ENCODE measurements at regions not wholly inside any gene's neighbourhood (a gene's known extent, or its start where the extent isn't known, plus 50 kb on each side); places are given as distances from the start of the nearest gene placed in this dataset.
"Not testable (repeated sequence)": the region's sequence is repeated elsewhere in the genome, so short reads cannot be mapped to it uniquely, and the experiment has no call there.

DNA sequence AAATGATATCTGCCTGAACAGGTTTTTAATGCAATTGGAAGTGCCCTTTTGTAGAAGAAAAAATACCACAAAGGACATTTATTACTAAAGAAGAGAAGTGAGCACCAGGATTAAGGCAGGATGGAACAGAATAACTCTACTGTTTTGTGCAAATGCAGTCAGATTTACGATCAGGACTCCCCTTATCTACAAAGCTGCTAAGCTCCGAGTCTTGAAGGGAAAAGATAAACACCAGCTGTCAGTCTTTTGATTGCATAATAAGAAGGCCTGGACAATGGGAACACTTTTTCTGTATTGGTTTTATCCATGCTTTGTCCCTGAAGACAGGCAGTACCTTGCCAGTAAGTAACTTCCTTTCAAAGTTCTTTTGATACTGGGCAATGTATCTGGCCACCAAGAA, 797.9 kb upstream of the SLC35B3 start:
- no peak for DNase-seq

GRCh38 chr6:9225441-9225871, 790.1 kb upstream of the SLC35B3 start:
- DNase-seq = no peak

- no peak for DNase-seq
These were observed 789.2 kb upstream of the SLC35B3 start for GRCh38 chr6:9224539-9224938.

DNA sequence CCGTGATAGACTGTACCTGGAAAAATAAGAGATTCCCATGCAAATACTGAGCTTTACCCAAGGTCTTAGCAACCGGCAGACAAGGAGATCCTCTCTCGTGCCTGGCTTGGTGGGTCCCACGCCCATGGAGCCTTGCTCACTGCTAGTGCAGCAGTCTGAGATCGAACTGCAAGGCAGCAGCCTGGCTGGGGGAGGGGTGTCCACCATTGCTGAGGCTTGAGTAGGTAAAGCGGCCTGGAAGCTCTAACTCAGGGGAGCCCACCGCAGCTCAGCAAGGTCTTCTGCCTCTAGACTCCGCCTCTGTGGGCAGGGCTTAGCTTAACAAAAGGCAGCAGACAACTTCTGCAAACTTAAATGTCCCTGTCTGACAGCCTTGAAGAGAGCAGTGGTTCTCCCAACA, 778.4 kb upstream of the SLC35B3 start:
- not testable (repeated sequence) for DNase-seq

- no peak for DNase-seq
These were observed 773.6 kb upstream of the SLC35B3 start for GRCh38 chr6:9208966-9209365.

GRCh38 chr6:9205645-9206044, 770.3 kb upstream of the SLC35B3 start:
- no peak for DNase-seq

DNA sequence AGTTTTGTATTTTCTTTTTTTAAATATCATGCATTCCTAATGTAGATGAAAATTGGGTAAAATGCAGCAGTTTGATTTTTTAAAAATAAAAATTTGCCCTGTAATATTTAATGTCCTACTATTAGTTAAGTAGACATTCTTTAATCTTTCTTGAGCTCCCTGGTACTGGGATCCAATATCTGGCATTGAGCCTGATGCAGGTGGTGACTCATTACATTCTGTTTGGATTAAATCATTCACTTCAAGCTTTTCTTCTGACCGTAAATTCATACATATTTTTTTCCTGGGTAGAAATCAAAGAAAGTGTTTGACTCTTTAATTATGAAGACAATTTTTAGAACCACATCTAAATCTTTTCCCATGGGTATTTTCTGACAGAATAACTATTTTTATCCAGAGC, 768.8 kb upstream of the SLC35B3 start:
- no peak for DNase-seq

GRCh38 chr6:9200712-9201111, 765.4 kb upstream of the SLC35B3 start:
- no peak for DNase-seq

- DNase-seq = no peak
These were observed 762.4 kb upstream of the SLC35B3 start for GRCh38 chr6:9197726-9198125.

DNA sequence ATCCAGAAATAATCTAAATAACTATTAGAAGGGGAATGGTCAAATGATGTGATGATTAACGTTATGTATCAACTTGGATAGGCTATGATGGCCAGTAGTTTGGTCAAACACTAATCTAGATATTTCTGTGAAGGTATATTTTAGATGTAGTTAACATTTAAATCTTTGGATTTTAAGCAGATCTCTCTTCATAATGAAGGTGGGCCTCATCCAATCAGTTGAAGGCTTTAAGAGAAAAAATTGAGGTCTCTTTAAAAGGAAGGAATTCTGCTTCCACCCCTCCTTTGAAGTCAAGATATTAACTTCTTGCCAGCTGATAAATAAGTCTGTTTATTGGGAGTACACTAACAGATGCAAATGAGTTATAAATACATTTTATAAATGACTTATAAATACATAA, 760.0 kb upstream of the SLC35B3 start:
- no peak for DNase-seq

DNA sequence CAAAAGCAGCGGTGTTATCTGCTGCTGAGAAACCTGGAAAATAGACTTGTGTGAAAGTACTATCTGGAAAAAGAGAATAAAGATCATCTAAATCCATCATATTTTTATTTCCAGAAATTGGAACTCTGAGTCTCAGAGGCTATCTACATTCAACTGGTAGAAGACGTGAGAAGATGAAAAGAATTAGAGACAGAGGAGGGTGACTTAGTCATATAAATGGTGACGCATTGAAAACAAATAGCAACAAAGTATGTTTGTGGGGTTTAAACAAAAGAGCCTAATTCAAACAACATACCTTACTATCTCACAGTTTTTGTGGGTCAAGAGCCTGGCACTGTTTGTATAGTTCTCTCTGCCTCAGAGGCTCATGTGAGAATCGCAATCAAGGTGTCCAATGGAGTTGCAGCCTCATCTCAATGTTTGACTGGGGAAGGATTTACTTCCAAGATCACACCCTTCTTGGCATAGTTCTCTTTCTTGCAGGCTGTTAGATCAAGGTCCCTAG, 757.1 kb upstream of the SLC35B3 start:
- no peak for DNase-seq

DNA sequence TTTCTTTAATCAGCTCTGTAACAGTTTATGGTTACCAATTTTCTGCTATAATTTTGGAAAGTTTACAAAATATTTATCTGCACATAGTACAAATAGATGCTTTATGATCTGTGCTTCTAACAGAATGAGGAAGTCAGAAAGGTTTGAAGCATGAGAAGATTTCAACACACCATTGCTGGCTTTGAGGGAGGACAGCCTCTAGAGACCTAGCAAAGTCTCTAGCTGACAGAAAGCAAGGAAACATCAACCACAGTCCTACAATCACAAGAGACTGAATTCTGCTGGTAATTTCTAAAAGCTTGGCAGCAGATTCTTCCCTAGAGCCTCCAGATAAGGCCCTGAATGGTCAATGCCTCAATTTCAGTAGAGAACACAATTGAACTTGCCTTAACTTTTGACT, 750.8 kb upstream of the SLC35B3 start:
- no peak for DNase-seq

- DNase-seq = no peak
These were observed 742.7 kb upstream of the SLC35B3 start for GRCh38 chr6:9178071-9178470.

DNA sequence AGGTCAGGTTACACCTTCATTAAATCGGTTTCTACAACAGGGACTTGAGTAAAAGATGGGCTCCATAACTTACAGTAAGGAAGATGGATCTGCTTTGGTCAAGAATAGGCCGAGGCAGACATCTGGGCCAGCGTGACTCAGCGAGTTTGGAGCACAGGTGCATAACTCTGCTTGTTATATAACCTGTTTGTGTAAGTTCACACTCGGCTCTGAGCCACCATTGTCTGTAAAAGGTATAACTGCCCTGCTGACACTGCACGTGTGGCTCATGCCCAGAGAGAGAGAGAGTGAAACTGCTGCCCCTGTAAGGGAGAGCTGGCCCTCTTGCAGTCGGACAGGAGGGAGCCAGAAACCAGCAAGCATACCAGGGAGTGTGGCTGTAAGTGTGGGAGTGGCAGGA, 737.9 kb upstream of the SLC35B3 start:
- no peak for DNase-seq

DNA sequence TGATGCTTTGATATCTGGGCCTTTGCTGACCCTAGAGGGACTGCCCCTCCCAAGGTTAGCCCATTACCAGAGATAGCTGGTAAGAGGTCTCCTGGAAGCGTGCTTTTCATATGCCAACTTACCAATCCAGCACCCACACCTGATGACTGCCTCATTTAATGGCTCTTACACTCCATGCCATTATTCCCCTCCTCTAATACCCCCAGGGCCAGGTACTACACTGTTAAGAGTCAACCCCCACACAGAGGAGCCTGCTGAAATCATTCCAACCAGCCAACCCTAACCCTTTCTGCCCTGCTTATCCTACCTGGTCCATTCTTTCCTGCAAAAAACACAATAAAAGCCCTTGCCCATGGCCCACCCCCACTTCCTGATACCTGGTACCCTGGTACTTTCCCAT, 736.8 kb upstream of the SLC35B3 start:
- no peak for DNase-seq

DNA sequence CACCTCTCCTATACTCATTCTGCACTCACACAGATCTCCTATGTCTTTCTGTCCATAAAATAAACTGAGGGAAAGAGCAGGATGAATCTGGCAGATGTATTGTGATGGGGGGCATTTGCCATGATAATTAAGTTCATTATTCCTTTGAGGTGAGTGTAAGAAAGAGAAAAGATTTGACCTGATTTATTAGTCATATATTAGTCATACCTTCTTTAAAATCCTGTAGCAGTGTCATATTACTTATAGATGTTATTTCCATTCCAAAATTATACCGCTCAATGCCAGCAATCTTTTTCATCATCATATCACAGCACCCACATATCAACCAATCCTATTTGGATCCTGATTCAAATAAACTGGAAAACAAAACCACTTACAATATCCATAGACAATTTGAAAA, 733.3 kb upstream of the SLC35B3 start:
- no peak for DNase-seq

GRCh38 chr6:9161731-9162130, 726.4 kb upstream of the SLC35B3 start:
- no peak for DNase-seq

- DNase-seq = no peak
These were observed 723.7 kb upstream of the SLC35B3 start for GRCh38 chr6:9159051-9159450.

DNA sequence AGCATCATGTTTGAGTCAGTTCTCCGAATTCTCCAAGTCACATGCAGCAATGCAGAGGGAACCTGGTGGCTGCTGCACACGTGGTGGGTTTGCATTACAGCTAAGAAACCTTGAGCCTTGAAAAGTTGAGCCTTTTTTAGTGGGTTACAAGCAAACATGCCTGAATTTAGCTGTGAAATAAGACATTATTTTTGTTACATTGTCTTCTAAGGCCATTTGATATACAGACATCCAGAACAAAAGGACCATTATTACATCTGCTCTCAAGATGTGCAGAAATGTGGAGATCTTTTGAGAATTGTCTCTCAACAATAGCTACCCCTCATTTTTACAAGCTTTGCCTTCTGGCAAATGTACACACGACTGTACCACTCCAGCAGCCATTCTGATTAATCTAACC, 720.5 kb upstream of the SLC35B3 start:
- no peak for DNase-seq

DNA sequence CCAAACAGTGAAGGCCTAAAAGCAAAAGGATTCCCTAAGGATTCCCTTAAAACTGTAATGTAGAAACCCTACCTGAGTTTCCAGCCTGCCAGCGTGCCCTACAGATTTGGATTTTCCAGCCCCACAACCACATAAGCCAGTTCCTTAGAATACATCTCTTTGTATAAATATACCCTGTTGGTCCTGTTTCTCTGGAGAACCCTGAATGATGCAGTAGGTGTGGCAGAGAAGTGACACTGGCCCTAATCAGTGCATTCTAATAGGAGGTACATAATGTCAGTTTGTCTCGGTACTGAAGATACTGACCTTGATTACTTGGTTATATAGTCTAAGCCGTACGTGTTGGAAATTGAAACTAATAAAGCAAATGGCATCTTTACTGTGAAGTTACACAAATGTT, 707.8 kb upstream of the SLC35B3 start:
- no peak for DNase-seq

DNA sequence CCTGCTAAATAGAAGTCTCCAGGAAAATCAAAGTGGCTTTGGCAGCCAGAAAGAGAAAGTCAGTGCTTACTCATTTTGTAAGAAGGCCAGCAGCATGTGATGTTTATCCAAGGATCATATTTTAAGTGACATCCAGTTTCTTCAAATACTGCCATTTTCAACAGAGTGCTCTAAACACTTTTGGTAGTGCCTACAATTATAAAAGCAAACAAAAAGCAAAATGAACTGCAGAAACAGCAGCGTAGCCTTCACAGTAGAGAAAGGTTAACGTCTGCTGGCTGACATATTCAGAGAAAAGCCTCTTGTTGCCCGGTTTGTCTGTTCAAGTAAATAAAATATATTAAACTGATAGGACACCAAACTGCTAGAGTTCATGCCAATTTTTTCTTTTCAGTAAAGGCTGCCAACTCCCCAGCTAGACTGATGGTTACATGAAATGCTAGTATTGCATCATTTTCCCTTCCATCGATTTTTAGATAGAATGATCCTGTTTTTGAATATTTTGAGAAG, 705.7 kb upstream of the SLC35B3 start:
- DNase-seq = no peak

DNA sequence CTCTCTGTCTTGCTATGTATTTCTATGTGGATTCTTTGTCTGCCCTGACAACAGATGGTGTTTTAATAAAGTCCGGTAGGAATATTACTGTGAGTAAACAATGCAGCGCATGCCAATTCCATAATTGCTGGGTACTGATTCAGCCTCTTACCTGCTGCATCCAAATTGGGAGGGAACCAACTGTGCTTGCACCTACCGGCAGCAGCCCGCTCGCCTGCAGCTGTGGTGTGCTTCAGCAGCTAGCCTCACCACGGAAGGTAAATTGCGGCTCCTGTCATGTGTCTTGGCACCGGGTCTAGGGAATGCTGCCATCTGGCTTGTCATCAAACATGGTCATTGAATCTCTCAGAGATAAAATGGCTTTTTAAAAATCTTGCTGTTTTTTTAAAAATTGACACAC, 704.8 kb upstream of the SLC35B3 start:
- no peak for DNase-seq

- DNase-seq = no peak
These were observed 704.4 kb upstream of the SLC35B3 start for GRCh38 chr6:9139746-9140145.

DNA sequence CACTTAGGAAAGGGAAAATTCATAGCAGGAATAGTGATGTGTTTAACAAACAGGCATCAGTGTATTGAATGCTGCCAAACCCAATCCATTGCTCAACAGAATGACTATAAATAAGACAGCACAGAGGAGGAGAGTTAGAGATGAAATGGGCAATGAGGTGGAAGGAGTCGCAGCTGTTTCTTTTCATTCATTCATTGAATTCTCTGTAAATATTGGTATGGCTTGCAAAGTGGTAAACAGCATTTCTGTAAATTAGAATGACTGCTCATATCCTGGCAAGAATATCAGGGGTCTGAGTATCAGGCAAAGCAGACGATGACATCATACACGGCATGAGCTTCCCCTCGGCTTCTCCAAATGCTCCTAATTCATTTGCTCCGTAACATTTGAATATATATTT, 703.6 kb upstream of the SLC35B3 start:
- no peak for DNase-seq

DNA sequence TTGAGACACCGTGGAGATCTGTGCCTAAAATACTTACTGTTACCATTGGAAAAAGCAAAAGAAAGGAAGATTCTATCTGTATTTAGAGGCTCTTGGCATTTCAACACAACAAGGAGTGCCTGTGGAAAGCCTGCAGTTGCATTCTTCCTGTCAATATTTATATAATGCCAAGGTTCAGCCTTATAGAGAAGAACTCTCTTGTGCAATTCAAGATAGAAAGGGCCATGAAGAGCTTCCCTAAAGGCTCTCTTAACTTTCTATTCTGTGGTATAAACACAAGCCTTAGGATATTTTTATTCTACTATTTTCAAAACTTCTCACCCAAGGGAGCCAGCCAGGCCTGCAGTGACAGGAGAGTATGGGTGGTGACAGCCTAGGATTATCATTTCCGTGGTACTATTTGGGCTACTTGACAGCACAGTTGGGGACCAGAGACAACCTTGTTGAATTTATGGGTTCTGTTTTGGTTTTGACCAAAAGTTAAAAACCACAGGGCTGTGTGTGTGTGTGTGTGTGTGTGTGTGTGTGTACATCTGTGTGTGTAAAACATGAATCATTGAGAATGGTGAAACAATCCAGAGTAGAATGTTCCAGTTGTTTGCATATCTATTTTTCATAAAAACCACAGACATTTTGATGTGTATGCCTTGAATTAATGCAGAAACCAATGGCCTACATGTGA, 700.9 kb upstream of the SLC35B3 start:
- no peak for DNase-seq
